ENCODE measurements at regions not wholly inside any gene's neighbourhood (a gene's known extent, or its start where the extent isn't known, plus 50 kb on each side); places are given as distances from the start of the nearest gene placed in this dataset.

DNA sequence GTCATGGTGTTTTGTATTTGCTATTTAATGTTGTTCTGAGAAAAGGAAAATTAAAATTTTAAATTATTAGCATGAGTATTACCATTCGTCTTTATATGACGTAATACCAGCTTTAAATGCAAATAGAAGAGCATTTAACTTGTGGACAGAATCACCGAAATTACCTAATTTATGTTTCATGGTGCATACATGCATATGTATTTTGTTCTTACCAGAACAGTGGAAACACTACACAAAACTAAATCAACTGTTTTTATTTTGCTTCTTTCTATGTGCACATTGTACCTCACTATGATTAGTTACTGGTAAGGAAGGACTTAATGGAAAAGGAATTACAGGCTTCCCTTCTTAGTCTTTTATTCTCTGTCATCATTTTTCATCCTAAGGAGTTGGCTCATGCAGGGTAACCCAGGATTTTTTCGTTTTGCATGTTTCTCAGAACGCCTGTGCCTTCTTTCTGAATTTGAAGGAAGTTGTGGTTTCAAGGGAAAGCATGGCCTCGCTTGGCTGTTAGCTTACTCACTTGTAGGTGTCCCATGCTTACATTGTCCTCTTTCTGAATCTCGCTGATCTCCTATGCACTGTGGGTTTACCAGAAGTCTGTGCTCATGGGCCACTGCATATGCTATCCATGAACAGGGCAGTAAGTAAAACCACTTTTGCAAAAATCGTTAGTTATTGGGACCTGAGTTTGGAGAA is 300.0 kb upstream of the PUDP start:
- TF ChIP-seq, protein P1, sequence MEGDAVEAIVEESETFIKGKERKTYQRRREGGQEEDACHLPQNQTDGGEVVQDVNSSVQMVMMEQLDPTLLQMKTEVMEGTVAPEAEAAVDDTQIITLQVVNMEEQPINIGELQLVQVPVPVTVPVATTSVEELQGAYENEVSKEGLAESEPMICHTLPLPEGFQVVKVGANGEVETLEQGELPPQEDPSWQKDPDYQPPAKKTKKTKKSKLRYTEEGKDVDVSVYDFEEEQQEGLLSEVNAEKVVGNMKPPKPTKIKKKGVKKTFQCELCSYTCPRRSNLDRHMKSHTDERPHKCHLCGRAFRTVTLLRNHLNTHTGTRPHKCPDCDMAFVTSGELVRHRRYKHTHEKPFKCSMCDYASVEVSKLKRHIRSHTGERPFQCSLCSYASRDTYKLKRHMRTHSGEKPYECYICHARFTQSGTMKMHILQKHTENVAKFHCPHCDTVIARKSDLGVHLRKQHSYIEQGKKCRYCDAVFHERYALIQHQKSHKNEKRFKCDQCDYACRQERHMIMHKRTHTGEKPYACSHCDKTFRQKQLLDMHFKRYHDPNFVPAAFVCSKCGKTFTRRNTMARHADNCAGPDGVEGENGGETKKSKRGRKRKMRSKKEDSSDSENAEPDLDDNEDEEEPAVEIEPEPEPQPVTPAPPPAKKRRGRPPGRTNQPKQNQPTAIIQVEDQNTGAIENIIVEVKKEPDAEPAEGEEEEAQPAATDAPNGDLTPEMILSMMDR (IDR thresholded peaks at IDR 0.05) = no peak
- no peak for TF ChIP-seq POLR2A (IDR thresholded peaks at IDR 0.05)
